ENCODE measurements at regions not wholly inside any gene's neighbourhood (a gene's known extent, or its start where the extent isn't known, plus 50 kb on each side); places are given as distances from the start of the nearest gene placed in this dataset.
"Not testable (repeated sequence)": the region's sequence is repeated elsewhere in the genome, so short reads cannot be mapped to it uniquely, and the experiment has no call there.

DNA sequence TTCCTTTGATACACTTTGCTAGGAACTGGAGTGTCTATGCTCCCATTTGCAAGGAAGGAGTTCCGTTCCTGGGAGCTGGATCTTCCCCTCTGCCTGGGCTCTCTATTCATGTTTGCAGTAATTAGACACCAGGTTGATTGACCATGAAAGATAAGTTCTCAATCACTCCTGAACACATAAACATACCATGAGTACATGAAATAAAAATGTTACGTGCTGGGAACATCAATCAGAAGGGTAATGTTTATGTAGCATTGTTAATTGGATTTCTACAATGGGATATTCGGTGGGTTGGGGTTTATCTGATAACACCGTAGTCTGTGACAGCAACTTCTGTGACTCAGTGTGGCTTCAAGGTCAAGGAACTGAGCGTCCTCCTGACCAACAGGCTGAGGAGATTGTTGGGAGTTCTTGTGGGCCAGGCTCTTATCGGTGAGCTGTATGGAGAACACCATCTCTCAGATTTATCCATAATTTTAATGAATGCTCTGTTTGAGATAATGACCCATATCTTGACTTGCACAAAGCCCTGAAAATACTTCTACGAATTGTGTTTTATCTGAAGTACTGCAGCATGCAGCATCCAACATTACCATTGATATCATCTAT, 136.4 kb downstream of the NPIPB5 start:
- peaks cover 1% of the 10 kb centered on the region for H3K9me3 Mint-ChIP-seq
- CTCF ChIA-PET: no interaction called here
- intact Hi-C loops (cut with micrococcal nuclease): no loop called here

DNA sequence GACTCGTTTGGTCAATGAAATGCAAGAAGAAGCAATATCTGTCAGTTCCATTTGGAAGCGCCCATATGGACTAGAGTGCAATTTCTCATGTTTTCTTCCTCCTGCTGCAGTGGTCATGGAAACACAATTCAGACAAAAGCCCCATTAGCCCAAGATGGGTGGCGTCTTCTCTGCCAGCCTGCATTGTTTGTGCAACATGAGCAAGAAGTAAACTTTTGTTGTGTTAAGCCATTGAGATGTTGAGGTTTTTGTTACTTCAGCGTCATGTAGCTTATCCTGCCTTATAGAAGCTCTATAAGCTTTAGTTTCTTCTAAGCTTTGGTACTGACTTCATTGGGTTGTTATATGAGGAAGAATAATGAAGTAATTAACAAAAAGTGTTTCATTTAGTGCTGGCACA, 137.4 kb downstream of the NPIPB5 start:
- CTCF ChIA-PET: no interaction called here
- intact Hi-C loops (cut with micrococcal nuclease): no loop called here
- Mint-ChIP-seq H3K27ac (no peak overlapping the region), H3K27me3 (peaks cover 6% of the 10 kb centered on the region), H3K9me3 (peaks cover 1% of the 10 kb centered on the region), H3K36me3 (no peaks in the 10 kb centered on the region), H3K4me3 (no peak overlapping the region), H3K4me1 (ENCODE audit: low read depth) (no peaks in the 10 kb centered on the region)
- no peak for DNase-seq
- POLR2A ChIA-PET: no interaction called here

More for the DNA sequence above, 136.4 kb downstream of the NPIPB5 start:
- Mint-ChIP-seq H3K27me3 (peaks cover 6% of the 10 kb centered on the region), H3K4me1 (ENCODE audit: low read depth) (no peaks in the 10 kb centered on the region), H3K27ac (no peak overlapping the region), H3K4me3 (no peak overlapping the region), H3K36me3 (no peaks in the 10 kb centered on the region)
- DNase-seq: no peak
- POLR2A ChIA-PET: no interaction called here

DNA sequence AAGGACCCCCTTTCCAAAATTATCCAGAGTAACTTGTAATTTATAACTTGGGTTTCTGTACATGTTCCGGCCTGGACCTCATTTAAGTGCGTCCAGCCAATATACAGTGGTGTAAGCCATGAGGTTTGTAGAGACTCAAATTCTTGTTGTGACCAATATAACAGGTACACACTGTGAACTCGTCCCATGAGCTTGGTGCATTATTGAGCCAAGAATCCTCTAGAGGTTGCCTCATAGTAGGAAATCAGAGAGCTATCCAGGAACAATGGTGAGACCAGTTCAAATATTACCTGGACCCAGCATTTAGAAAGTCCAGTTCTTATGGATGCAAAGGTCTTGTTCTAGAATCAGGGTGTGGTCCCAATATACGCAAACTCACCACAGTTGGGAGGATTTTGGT, 138.2 kb downstream of the NPIPB5 start:
- H3K36me3 Mint-ChIP-seq: no peaks in the 10 kb centered on the region
- ChIA-PET CTCF (no interaction called here), POLR2A (no interaction called here)
- intact Hi-C loops (cut with micrococcal nuclease): no loop called here
- H3K27ac Mint-ChIP-seq: no peak overlapping the region
- H3K4me1 Mint-ChIP-seq (ENCODE audit: low read depth): no peaks in the 10 kb centered on the region
- no peak for DNase-seq
- no peak overlapping the region for H3K4me3 Mint-ChIP-seq
- peaks cover 9% of the 10 kb centered on the region for H3K27me3 Mint-ChIP-seq
- H3K9me3 Mint-ChIP-seq: peaks cover 1% of the 10 kb centered on the region

DNA sequence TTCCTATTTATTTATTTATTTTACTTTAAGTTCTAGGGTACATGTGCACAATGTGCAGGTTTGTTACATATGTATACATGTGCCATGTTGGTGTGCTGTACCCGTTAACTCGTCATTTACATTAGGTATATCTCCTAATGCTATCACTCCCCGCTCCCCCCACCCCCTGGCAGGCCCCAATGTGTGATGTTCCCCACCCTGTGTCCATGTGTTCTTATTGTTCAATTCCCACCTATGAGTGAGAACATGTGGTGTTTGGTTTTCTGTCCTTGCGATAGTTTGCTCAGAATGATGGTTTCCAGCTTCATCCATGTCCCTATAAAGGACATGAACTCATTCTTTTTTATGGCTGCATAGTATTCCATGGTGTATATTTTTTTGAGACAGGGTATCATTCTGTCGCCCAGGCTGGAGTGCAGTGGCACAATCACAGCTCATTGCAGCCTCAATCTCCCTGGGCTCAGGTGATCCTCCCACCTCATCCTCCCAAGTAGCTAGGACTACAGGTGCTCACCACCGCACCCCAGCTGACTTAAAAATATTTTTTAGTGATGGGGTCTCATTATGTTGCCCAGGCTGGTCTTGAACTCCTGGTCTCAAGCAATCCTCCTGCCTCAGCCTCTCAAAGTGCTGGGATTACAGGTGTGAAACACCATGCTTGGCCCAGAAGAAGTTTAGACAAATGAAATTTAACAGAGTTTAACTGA, 140.6 kb downstream of the NPIPB5 start:
- intact Hi-C loops (cut with micrococcal nuclease); H3K27ac Mint-ChIP-seq; DNase-seq; H3K9me3 Mint-ChIP-seq; H3K27me3 Mint-ChIP-seq; CTCF ChIA-PET; H3K36me3 Mint-ChIP-seq; POLR2A ChIA-PET; H3K4me1 Mint-ChIP-seq (ENCODE audit: low read depth); H3K4me3 Mint-ChIP-seq: not testable (repeated sequence)

DNA sequence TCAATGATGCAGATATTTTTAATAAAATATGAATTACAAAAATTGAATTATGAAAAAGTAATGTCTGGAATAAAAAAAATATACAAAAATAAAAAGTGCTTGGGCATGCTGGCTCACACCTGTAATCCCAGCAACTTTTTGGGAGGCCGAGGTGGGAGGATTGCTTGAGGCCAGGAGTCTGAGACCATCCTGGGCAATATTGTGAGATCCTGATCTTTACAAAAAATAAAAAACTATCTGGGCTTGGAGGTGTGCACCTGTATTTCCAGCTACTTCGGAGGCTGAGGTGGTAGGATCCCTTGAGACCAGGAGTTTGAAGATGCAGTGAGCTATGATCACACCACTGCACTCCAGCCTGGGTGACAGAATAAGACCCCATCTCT, 141.8 kb downstream of the NPIPB5 start:
- no peak for DNase-seq
- no peaks in the 10 kb centered on the region for H3K4me1 Mint-ChIP-seq (ENCODE audit: low read depth)
- POLR2A ChIA-PET: no interaction called here

DNA sequence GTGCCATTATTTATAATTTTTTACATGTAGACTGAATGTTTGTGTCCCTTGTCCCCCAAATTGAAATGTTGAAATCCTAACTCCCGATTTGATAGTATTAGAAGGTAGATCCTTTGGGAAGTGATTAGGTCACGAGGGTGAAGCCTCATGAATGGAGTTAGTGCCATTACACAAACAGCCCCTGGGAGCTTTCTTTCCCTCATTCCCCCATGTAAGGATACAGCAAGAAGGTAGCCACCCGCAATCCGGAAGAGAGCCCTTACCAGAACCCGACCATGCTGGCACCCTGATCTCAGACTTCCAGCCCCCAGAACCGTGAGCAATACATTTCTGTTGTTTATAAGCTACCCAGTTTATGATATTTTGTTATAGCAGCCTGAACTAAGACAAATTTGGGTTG, 143.2 kb downstream of the NPIPB5 start:
- no peak overlapping the region for H3K4me3 Mint-ChIP-seq
- H3K4me1 Mint-ChIP-seq (ENCODE audit: low read depth): no peaks in the 10 kb centered on the region
- peaks cover 1% of the 10 kb centered on the region for H3K9me3 Mint-ChIP-seq
- intact Hi-C loops (cut with micrococcal nuclease): no loop called here
- H3K36me3 Mint-ChIP-seq: no peaks in the 10 kb centered on the region
- no peak overlapping the region for H3K27ac Mint-ChIP-seq
- CTCF ChIA-PET: no interaction called here
- no peak for DNase-seq
- POLR2A ChIA-PET: no interaction called here
- peaks cover 9% of the 10 kb centered on the region for H3K27me3 Mint-ChIP-seq

More for the DNA sequence above, 141.8 kb downstream of the NPIPB5 start:
- H3K36me3 Mint-ChIP-seq: no peaks in the 10 kb centered on the region
- H3K27me3 Mint-ChIP-seq: peaks cover 9% of the 10 kb centered on the region
- intact Hi-C loops (cut with micrococcal nuclease): no loop called here
- H3K9me3 Mint-ChIP-seq: peaks cover 1% of the 10 kb centered on the region
- CTCF ChIA-PET: no interaction called here
- no peak overlapping the region for H3K4me3 Mint-ChIP-seq
- no peak overlapping the region for H3K27ac Mint-ChIP-seq

DNA sequence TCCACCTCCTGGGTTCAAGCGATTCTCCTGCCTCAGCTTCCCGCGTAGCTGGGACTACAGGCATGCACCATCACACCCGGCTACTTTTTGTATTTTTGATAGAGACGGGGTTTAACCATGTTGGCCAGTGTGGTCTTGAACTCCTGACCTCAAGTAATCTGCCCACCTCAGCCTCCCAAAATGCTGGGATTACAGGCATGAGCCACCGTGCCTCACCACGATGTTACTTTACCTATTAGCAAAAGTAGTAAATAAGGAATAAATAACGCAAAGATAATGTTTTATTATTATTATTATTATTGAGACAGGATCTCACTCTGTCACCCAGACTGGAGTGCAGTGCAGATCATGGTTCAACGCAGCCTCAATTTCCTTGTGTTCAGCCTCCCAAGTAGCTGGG, 145.9 kb downstream of the NPIPB5 start:
- H3K27ac Mint-ChIP-seq; H3K27me3 Mint-ChIP-seq; H3K4me3 Mint-ChIP-seq; H3K9me3 Mint-ChIP-seq; H3K4me1 Mint-ChIP-seq (ENCODE audit: low read depth); POLR2A ChIA-PET; H3K36me3 Mint-ChIP-seq; intact Hi-C loops (cut with micrococcal nuclease); CTCF ChIA-PET; DNase-seq: not testable (repeated sequence)

DNA sequence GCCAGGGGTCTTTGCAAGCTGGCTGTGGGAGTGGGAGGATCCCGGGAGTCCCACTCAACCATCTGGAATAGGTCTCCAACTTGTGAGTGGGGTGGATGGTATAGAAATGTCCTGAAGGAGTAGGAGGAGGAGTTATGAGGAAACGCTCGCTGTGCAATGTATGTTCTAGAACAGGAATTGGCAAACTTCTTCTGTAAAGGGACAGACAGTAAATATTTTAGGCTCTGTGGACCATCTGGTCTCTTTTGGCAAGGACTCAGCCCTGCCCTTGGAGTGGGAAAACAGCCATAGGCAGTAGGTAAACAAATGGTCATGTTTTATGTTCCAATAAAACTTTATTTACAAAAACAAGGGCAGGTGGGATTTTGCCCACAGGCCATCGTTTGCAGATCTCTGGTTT, 149.2 kb downstream of the NPIPB5 start:
- POLR2A ChIA-PET: no interaction called here
- Mint-ChIP-seq H3K4me1 (ENCODE audit: low read depth) (no peaks in the 10 kb centered on the region), H3K9me3 (no peaks in the 10 kb centered on the region), H3K36me3 (no peaks in the 10 kb centered on the region), H3K27ac (no peak overlapping the region), H3K27me3 (no peaks in the 10 kb centered on the region), H3K4me3 (no peak overlapping the region)
- DNase-seq: no peak
- CTCF ChIA-PET: no interaction called here
- intact Hi-C loops (cut with micrococcal nuclease): no loop called here

DNA sequence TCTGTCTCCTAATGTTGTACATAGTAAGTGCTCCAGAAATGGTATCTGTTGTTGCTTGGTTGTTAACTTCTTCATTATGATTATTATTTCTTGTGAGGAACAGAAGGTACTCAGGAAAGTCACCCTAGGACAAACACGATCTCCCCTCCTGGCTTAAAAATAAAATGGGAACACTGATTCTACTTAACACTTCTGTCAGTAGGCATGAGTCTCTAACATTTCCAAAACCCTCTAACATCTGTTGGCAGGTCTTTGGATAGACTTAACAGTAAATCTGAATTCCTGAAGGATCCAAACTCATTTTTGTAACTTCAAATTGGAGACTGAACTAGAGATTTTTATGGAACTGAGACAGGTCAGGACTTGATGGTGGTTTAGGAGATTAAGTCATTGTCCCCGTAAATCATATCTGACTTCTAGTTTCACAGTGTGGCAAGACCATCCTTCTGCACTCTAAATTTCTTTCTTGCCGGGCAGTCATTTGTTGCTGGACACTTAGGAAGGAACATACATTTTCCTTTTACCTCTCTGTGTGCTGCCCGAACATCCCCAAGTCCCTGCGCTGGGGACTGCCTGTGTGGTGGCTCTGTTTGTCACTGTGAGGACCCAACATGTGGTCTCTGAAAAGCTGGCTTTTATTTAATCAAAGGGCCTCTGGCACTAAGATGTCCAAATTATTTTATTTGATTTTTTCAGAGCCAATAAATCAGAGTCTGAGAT, 149.9 kb downstream of the NPIPB5 start:
- H3K4me1 Mint-ChIP-seq (ENCODE audit: low read depth): no peaks in the 10 kb centered on the region
- H3K36me3 Mint-ChIP-seq: no peaks in the 10 kb centered on the region
- no peak overlapping the region for H3K4me3 Mint-ChIP-seq
- ChIA-PET POLR2A (no interaction called here), CTCF (no interaction called here)
- no peak for DNase-seq
- no peaks in the 10 kb centered on the region for H3K9me3 Mint-ChIP-seq
- H3K27ac Mint-ChIP-seq: no peak overlapping the region
- intact Hi-C loops (cut with micrococcal nuclease): no loop called here
- no peaks in the 10 kb centered on the region for H3K27me3 Mint-ChIP-seq

DNA sequence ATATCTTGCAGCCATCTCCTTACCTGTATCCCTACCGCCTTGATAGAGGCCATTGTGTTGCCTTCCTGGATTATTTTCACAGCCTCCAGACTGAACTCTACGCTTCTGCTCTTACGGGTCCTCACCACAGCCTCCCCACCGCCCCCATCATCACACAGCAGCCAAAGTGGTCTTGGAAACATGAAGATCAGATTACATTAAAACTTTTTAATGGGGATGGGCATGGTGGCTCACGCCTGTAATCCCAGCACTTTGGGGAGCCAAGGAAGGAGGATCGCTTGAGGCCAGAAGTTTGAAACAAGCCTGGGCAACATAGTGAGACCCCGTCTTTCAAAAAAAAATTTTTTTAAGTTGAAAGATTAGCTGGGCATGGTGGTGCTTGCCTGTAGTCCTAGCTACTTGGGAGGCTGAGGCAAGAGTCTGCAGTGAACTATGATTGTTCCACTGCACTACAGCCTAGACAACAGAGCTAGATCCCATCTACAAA, 150.5 kb downstream of the NPIPB5 start:
- no peaks in the 10 kb centered on the region for H3K4me1 Mint-ChIP-seq (ENCODE audit: low read depth)
- CTCF ChIA-PET: no interaction called here
- no peaks in the 10 kb centered on the region for H3K27me3 Mint-ChIP-seq
- H3K36me3 Mint-ChIP-seq: no peaks in the 10 kb centered on the region
- DNase-seq: no peak
- intact Hi-C loops (cut with micrococcal nuclease): no loop called here
- no peaks in the 10 kb centered on the region for H3K9me3 Mint-ChIP-seq
- no peak overlapping the region for H3K27ac Mint-ChIP-seq
- POLR2A ChIA-PET: no interaction called here
- H3K4me3 Mint-ChIP-seq: no peak overlapping the region

DNA sequence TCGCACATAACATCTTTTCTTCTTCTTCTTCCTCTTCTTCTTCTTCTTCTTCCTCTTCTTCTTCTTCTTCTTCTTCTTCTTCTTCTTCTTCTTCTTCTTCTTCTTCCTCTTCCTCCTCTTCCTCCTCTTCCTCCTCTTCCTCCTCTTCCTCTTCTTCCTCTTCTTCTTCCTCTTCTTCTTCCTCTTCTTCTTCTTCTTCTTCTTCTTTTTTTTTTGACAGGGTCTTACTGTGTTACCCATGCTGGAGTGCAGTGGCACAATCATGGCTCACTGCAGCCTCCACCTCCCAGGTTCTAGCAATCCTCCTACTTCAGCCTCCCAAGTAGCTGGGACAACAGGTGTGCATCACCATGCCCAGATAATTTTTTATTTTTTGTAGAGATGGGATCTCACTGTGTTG, 151.0 kb upstream of the HS3ST2 start:
- H3K9me3 Mint-ChIP-seq; DNase-seq; H3K4me1 Mint-ChIP-seq (ENCODE audit: low read depth); H3K27me3 Mint-ChIP-seq; H3K36me3 Mint-ChIP-seq; CTCF ChIA-PET; H3K27ac Mint-ChIP-seq; POLR2A ChIA-PET; H3K4me3 Mint-ChIP-seq; intact Hi-C loops (cut with micrococcal nuclease): not testable (repeated sequence)

DNA sequence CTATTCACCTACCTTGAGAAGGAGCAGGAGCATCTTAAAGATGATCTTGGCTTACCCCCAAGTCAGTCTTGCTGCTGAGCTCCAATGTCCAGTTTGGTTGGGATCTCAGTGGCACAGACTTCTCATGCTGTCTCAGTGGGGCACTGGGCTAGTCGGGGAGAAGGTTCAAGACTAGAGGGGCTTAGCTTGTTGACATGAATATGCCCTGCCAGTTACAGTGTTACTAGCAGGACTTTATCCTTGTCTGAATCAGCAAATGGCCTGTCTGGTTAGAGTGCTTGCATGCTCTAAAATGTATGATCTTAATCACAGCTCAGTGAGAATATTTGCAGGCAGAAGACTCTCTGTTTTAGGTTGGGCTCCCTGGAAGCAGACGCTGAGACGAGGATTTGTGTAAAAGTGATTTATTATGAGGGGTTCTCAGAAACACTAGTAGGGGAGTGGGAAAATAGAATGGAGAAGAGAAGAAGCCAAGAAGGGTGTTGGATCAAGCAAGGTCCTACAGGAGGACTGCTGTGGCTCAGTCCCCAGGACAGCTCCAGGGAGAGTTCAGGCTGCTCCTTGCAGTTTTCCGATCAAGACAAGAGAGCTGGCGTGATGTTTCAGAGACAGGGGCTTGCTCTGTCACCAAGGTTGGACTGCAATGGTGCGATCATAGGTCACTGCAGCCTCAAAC, 150.4 kb upstream of the HS3ST2 start:
- POLR2A ChIA-PET: no interaction called here
- DNase-seq: no peak
- no peak overlapping the region for H3K27ac Mint-ChIP-seq
- no peaks in the 10 kb centered on the region for H3K4me1 Mint-ChIP-seq (ENCODE audit: low read depth)
- CTCF ChIA-PET: no interaction called here
- no peak overlapping the region for H3K4me3 Mint-ChIP-seq
- no peaks in the 10 kb centered on the region for H3K9me3 Mint-ChIP-seq
- H3K36me3 Mint-ChIP-seq: no peaks in the 10 kb centered on the region
- intact Hi-C loops (cut with micrococcal nuclease): no loop called here
- H3K27me3 Mint-ChIP-seq: no peaks in the 10 kb centered on the region

Measured in activated CD4-positive, alpha-beta memory T cell treated with anti-CD3 and anti-CD28 coated beads for 36 hours (primary cell).